MM.1S (cell line): ENCODE measurements at regions not wholly inside any gene's neighbourhood (a gene's known extent, or its start where the extent isn't known, plus 50 kb on each side); places are given as distances from the start of the nearest gene placed in this dataset.

Experiments
- DNase-seq: peaks from one replicate; pipeline ENCODE4 v3.0.0-alpha.2; 2015
- H2AFZ ChIP-seq: fragments of 300-600 bp; sonication (generic); 2 replicates; pipeline ENCODE4 v1.6.0; 2016; ENCODE audit warnings: antibody characterized with exemption, low read length
- H3F3A ChIP-seq: fragments of 300-600 bp; sonication (generic); 2 replicates; pipeline ENCODE4 v1.6.1; 2016; ENCODE audit warnings: mild to moderate bottlenecking, antibody characterized with exemption, low read length, moderate library complexity, mixed read lengths; ENCODE audit not compliant: insufficient read depth
- H3K27ac ChIP-seq: fragments of 300-600 bp; sonication (generic); 2 replicates; pipeline ENCODE4 v1.5.1; 2016; ENCODE audit warnings: mild to moderate bottlenecking, low read length
- H3K27me3 ChIP-seq: fragments of 300-600 bp; sonication (generic); replicated peaks from 2 replicates; pipeline ENCODE4 v1.6.0; 2016; ENCODE audit warnings: low read length; ENCODE audit not compliant: insufficient read depth
- H3K36me3 ChIP-seq: fragments of 300-600 bp; sonication (generic); replicated peaks from 2 replicates; pipeline ENCODE4 v1.6.1; 2016; ENCODE audit warnings: mild to moderate bottlenecking, low read length, mixed read lengths; ENCODE audit not compliant: insufficient read depth
- H3K4me1 ChIP-seq: fragments of 300-600 bp; sonication (generic); 2 replicates; pipeline ENCODE4 v1.6.1; 2016; ENCODE audit warnings: low read length, mixed read lengths
- H3K4me2 ChIP-seq: fragments of 300-600 bp; sonication (generic); 2 replicates; pipeline ENCODE4 v1.6.0; 2016; ENCODE audit warnings: low read depth, low read length
- H3K4me3 ChIP-seq: fragments of 300-600 bp; sonication (generic); 2 replicates; pipeline ENCODE4 v1.5.1; 2016; ENCODE audit warnings: low read length, mixed read lengths
- H3K79me2 ChIP-seq: fragments of 300-600 bp; sonication (generic); 2 replicates; pipeline ENCODE4 v1.6.1; 2016; ENCODE audit warnings: mixed run types, low read length, mixed read lengths
- H3K9ac ChIP-seq: fragments of 300-600 bp; sonication (generic); 2 replicates; pipeline ENCODE4 v1.6.1; 2016; ENCODE audit warnings: low read length, mixed read lengths
- H3K9me2 ChIP-seq: fragments of 300-600 bp; sonication (generic); replicated peaks from 2 replicates; pipeline ENCODE4 v1.6.1; 2016; ENCODE audit warnings: mild to moderate bottlenecking, low read length, mixed read lengths; ENCODE audit not compliant: insufficient read depth
- H3K9me3 ChIP-seq: fragments of 300-600 bp; sonication (generic); replicated peaks from 2 replicates; pipeline ENCODE4 v1.6.1; 2016; ENCODE audit warnings: mild to moderate bottlenecking, low read length, mixed read lengths; ENCODE audit not compliant: insufficient read depth
- H4K20me1 ChIP-seq: fragments of 300-600 bp; sonication (generic); 2 replicates; pipeline ENCODE4 v1.6.1; 2016; ENCODE audit warnings: mild to moderate bottlenecking, low read length, moderate library complexity, mixed read lengths; ENCODE audit not compliant: insufficient read depth
- EZH2 ChIP-seq: fragments of 300-600 bp; sonication (generic); optimal IDR thresholded peaks from 2 replicates; pipeline ENCODE3; 2017; ENCODE audit warnings: low read depth, mild to moderate bottlenecking, antibody characterized with exemption, low read length, mixed read lengths
- EZH2phosphoT487 ChIP-seq: fragments of 300-600 bp; sonication (generic); IDR thresholded peaks from 2 replicates; pipeline ENCODE4 v1.6.1; 2018; ENCODE audit warnings: antibody characterized with exemption, low read length
- TF ChIP-seq, protein P1 (sequence below): fragments of 300-600 bp; sonication (generic); IDR thresholded peaks from 2 replicates; pipeline ENCODE4 v1.5.1; 2016; ENCODE audit warnings: antibody characterized with exemption, low read length, mixed read lengths

DNA sequence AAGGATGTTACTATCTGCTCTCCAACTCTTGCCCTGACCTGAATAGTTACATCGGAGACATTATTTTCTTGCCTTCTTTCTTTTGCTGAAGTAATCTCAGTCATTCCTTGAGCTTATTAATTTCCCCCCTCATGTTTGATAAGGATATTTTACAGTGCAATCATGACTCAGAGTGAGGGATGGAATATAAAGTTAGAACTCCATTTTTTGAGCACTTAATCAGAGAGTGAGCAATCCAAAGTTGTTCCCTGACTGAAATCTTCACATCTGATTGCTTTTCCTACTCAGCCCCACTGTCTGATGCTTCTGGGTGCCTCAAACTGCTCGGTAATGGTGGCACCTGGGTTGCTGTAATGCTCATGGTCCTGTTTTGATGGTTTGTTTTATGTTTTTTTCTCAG, 142.7 kb upstream of the SEL1L start:
- Histone ChIP-seq H3K9ac (no peak overlapping the region), H3K4me3 (no peak overlapping the region), H3K27ac (no peak overlapping the region), H3K4me1 (no peaks in the 10 kb centered on the region), H3K4me2 (no peak overlapping the region), H3K27me3 (no peaks in the 10 kb centered on the region), H3F3A (no peaks in the 10 kb centered on the region), H3K79me2 (no peaks in the 10 kb centered on the region), H4K20me1 (no peaks in the 10 kb centered on the region), H3K9me3 (no peaks in the 10 kb centered on the region), H2AFZ (no peak overlapping the region), H3K9me2 (no peaks in the 10 kb centered on the region), H3K36me3 (no peaks in the 10 kb centered on the region)
- TF ChIP-seq EZH2phosphoT487 (no peak), EZH2 (no peak)
- TF ChIP-seq, protein P1, sequence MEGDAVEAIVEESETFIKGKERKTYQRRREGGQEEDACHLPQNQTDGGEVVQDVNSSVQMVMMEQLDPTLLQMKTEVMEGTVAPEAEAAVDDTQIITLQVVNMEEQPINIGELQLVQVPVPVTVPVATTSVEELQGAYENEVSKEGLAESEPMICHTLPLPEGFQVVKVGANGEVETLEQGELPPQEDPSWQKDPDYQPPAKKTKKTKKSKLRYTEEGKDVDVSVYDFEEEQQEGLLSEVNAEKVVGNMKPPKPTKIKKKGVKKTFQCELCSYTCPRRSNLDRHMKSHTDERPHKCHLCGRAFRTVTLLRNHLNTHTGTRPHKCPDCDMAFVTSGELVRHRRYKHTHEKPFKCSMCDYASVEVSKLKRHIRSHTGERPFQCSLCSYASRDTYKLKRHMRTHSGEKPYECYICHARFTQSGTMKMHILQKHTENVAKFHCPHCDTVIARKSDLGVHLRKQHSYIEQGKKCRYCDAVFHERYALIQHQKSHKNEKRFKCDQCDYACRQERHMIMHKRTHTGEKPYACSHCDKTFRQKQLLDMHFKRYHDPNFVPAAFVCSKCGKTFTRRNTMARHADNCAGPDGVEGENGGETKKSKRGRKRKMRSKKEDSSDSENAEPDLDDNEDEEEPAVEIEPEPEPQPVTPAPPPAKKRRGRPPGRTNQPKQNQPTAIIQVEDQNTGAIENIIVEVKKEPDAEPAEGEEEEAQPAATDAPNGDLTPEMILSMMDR, result no peak
- DNase-seq, result no peak

DNA sequence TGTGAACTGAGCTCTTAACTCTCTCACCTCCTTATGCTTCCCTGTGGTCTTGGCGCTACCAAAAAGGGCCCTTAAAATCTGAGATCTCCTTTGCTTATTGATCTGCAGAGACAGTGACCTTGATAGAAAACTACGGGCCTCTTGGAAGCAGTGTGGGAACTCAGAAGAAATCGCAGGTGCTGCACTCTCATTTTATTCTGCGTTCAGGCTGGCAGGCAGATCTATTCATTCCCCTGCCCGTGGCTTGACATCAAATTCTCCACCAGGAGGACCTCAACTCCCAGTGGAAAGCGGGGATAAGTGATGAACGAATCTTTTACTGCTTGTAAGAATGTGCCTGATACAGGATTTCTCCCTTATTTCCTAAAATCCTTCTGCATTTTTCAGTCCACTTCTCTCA, 143.2 kb upstream of the SEL1L start:
- TF ChIP-seq EZH2, result no peak
- no peak for TF ChIP-seq EZH2phosphoT487
- TF ChIP-seq, protein P1, result no peak
- no peaks in the 10 kb centered on the region for H3F3A ChIP-seq
- H2AFZ ChIP-seq, result no peak overlapping the region
- H3K9me3 ChIP-seq, result no peaks in the 10 kb centered on the region
- no peak for DNase-seq
- no peaks in the 10 kb centered on the region for H3K9me2 ChIP-seq
- no peaks in the 10 kb centered on the region for H3K36me3 ChIP-seq
- no peaks in the 10 kb centered on the region for H3K4me1 ChIP-seq
- no peak overlapping the region for H3K4me3 ChIP-seq
- no peak overlapping the region for H3K27ac ChIP-seq
- H3K9ac ChIP-seq, result no peak overlapping the region
- H3K4me2 ChIP-seq, result no peak overlapping the region
- no peaks in the 10 kb centered on the region for H3K27me3 ChIP-seq
- no peaks in the 10 kb centered on the region for H3K79me2 ChIP-seq
- H4K20me1 ChIP-seq, result no peaks in the 10 kb centered on the region

DNA sequence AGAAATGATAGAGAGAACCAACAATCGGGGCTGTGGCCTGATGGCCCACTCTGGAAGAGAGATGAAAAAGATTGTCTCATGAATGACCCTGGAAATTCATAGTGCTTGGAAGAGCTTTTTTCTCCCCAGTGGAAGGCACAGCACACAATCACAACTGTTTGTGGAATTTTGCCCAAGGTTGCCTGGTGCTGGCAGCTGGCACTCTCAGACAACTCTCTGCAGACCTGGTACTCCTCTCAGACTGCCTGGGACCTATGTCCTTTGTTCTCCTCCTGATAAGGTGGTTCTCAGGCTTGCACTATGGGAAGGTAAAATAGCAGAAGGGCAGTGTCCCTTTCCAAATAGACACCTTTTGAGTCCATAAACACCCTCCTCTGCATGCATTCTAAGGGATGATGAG, 144.1 kb upstream of the SEL1L start:
- H2AFZ ChIP-seq, result no peak overlapping the region
- DNase-seq, result no peak
- H3K4me1 ChIP-seq, result no peaks in the 10 kb centered on the region
- H3K9me3 ChIP-seq, result no peaks in the 10 kb centered on the region
- no peaks in the 10 kb centered on the region for H4K20me1 ChIP-seq
- H3K27ac ChIP-seq, result no peak overlapping the region
- TF ChIP-seq, protein P1, result no peak
- no peak for TF ChIP-seq EZH2phosphoT487
- TF ChIP-seq EZH2, result no peak
- no peak overlapping the region for H3K4me3 ChIP-seq
- H3K36me3 ChIP-seq, result no peaks in the 10 kb centered on the region
- no peaks in the 10 kb centered on the region for H3F3A ChIP-seq
- H3K4me2 ChIP-seq, result no peak overlapping the region
- no peaks in the 10 kb centered on the region for H3K9me2 ChIP-seq
- no peak overlapping the region for H3K9ac ChIP-seq
- H3K79me2 ChIP-seq, result no peaks in the 10 kb centered on the region
- no peaks in the 10 kb centered on the region for H3K27me3 ChIP-seq
